SK-N-SH (cell line): ENCODE measurements at regions not wholly inside any gene's neighbourhood (a gene's known extent, or its start where the extent isn't known, plus 50 kb on each side); places are given as distances from the start of the nearest gene placed in this dataset.

Experiments used
- CTCF ChIA-PET: fragments of 300-600, 350-600 bp; formaldehyde crosslinking; extraction: SDS; loops from one replicate; lab custom pipeline; 2021; lab: Yijun Ruan, JAX
- POLR2A ChIA-PET: fragments of 350-600 bp; sonication (Branson Sonifier 250); formaldehyde crosslinking; extraction: SDS; loops from one replicate; lab custom pipeline; 2020; ENCODE audit warnings: antibody characterized with exemption, inconsistent platforms; lab: Yijun Ruan, JAX
- DNase-seq: peaks from one replicate; pipeline ENCODE4 v3.0.0; 2012
- H2AFZ ChIP-seq: fragments of 200-600 bp; sonication (generic); 2 replicates; pipeline ENCODE4 v1.8.1; 2016; ENCODE audit warnings: antibody characterized with exemption, mild to moderate bottlenecking, low read depth
- H3F3A ChIP-seq: fragments of 200-600 bp; sonication (generic); replicated peaks from 2 replicates; pipeline ENCODE3; 2016; ENCODE audit warnings: antibody characterized with exemption, mild to moderate bottlenecking; ENCODE audit not compliant: insufficient read depth
- H3K27ac ChIP-seq, 2 experiments: fragments of 200-500 bp in 1 of 2; fragments of 200-600 bp in 1 of 2; sonication (Bioruptor generic) in 1 of 2; sonication (generic), shearing (Covaris generic) in 1 of 2; 2 replicates each; pipeline versions ENCODE4 v1.5.1 to v1.6.1; 2014 to 2016; ENCODE audit warnings: low read depth in 2 of 2, inconsistent platforms in 1 of 2, low read length in 1 of 2, mild to moderate bottlenecking in 1 of 2, mixed read lengths in 1 of 2
- H3K27me3 ChIP-seq: fragments of 200-600 bp; sonication (generic), shearing (Covaris generic); 2 replicates; pipeline ENCODE4 v1.6.1; 2016; ENCODE audit warnings: mixed run types; ENCODE audit not compliant: insufficient read depth
- H3K36me3 ChIP-seq, 2 experiments: fragments of 200-500 bp in 1 of 2; fragments of 200-600 bp in 1 of 2; sonication (Bioruptor generic) in 1 of 2; sonication (generic) in 1 of 2; replicated peaks in 1 of 2; 2 replicates each; pipeline versions ENCODE3 to v1.5.1; 2014 to 2016; ENCODE audit warnings: low read length in 1 of 2, mild to moderate bottlenecking in 1 of 2; ENCODE audit not compliant: insufficient read depth in 2 of 2, control insufficient read depth in 1 of 2
- H3K4me1 ChIP-seq, 2 experiments: fragments of 200-500 bp in 1 of 2; fragments of 200-600 bp in 1 of 2; sonication (Bioruptor generic) in 1 of 2; sonication (generic), shearing (Covaris generic) in 1 of 2; 2 replicates each; pipeline versions ENCODE4 v1.5.1 to v1.6.1; 2014 to 2016; ENCODE audit warnings: low read depth in 1 of 2, low read length in 1 of 2, mixed run types in 1 of 2; ENCODE audit not compliant: insufficient read depth in 2 of 2, control insufficient read depth in 1 of 2
- H3K4me2 ChIP-seq: fragments of 200-600 bp; sonication (generic), shearing (Covaris generic); 2 replicates; pipeline ENCODE4 v1.6.1; 2017; ENCODE audit warnings: mixed run types
- H3K4me3 ChIP-seq, 2 experiments: fragments of 200-500 bp in 1 of 2; fragments of 200-600 bp in 1 of 2; sonication (Bioruptor generic) in 1 of 2; sonication (generic), shearing (Covaris generic) in 1 of 2; 2 replicates each; pipeline versions ENCODE4 v1.5.1 to v1.8.1; 2014 to 2016; ENCODE audit warnings: low read depth in 2 of 2, inconsistent platforms in 1 of 2, low read length in 1 of 2, mild to moderate bottlenecking in 1 of 2, mixed read lengths in 1 of 2, moderate library complexity in 1 of 2
- H3K79me2 ChIP-seq: fragments of 200-600 bp; sonication (generic); 2 replicates; pipeline ENCODE4 v1.8.1; 2017; ENCODE audit warnings: mild to moderate bottlenecking; ENCODE audit not compliant: insufficient read depth
- H3K9ac ChIP-seq: fragments of 200-600 bp; sonication (generic); 2 replicates; pipeline ENCODE4 v1.6.1; 2017; ENCODE audit warnings: mixed run types
- H3K9me2 ChIP-seq: fragments of 200-600 bp; sonication (generic); 2 replicates; pipeline ENCODE4 v1.6.1; 2017; ENCODE audit warnings: mixed run types
- H3K9me3 ChIP-seq: fragments of 200-600 bp; sonication (generic); 2 replicates; pipeline ENCODE4 v1.6.1; 2017; ENCODE audit warnings: mixed run types, mild to moderate bottlenecking, moderate library complexity
- H4K20me1 ChIP-seq: fragments of 200-600 bp; sonication (generic); 2 replicates; pipeline ENCODE4 v1.6.1; 2017; ENCODE audit warnings: mild to moderate bottlenecking, mixed run types; ENCODE audit not compliant: insufficient read depth
- ELF1 ChIP-seq: IDR thresholded peaks from 2 replicates; pipeline ENCODE4 v1.4.0; 2012
- EP300 ChIP-seq, 2 experiments: IDR thresholded peaks; 2 replicates each; pipeline versions ENCODE4 v1.4.0 to v1.6.1; 2012; ENCODE audit warnings: borderline replicate concordance in 1 of 2, low read depth in 1 of 2, low read length in 1 of 2
- GATA2 ChIP-seq: sonication (generic); formaldehyde crosslinking; IDR thresholded peaks from 2 replicates; pipeline ENCODE4 v1.5.0; 2020; ENCODE audit warnings: mild to moderate bottlenecking, missing genetic modification reagents
- JUND ChIP-seq: IDR thresholded peaks from 2 replicates; pipeline ENCODE4 v1.4.0; 2012
- MEF2A ChIP-seq: IDR thresholded peaks from 2 replicates; pipeline ENCODE4 v1.4.0; 2012; ENCODE audit warnings: low read depth, borderline replicate concordance
- NFIC ChIP-seq: IDR thresholded peaks from 2 replicates; pipeline ENCODE4 v1.4.0; 2012; ENCODE audit warnings: borderline replicate concordance
- POLR2AphosphoS5 ChIP-seq: IDR thresholded peaks from 2 replicates; pipeline ENCODE4 v1.6.1; 2012; ENCODE audit warnings: low read depth, low read length
- RAD21 ChIP-seq: IDR thresholded peaks from 2 replicates; pipeline ENCODE4 v1.6.1; 2012; ENCODE audit warnings: mild to moderate bottlenecking, low read length
- RCOR1 ChIP-seq: fragments of 150-350 bp; IDR thresholded peaks from 2 replicates; pipeline ENCODE4 v1.6.1; 2017; ENCODE audit warnings: antibody characterized with exemption, low read length
- RFX5 ChIP-seq: IDR thresholded peaks from 2 replicates; pipeline ENCODE4 v1.6.1; 2012; ENCODE audit warnings: mild to moderate bottlenecking, improper control_type of control experiment, low read length
- SMC3 ChIP-seq: IDR thresholded peaks from 2 replicates; pipeline ENCODE4 v1.6.1; 2012; ENCODE audit warnings: low read depth, low read length, improper control_type of control experiment
- TAF1 ChIP-seq: IDR thresholded peaks from 2 replicates; pipeline ENCODE4 v1.6.1; 2012; ENCODE audit warnings: low read depth, mild to moderate bottlenecking, low read length, moderate library complexity, borderline replicate concordance
- TCF12 ChIP-seq: IDR thresholded peaks from 2 replicates; pipeline ENCODE4 v1.4.0; 2012
- WGBS: methylation state at CpG from one replicate; pipeline ENCODE4 v1.1.6; 2017; ENCODE audit warnings: low lambda C conversion rate; 5-methylcytosine and 5-hydroxymethylcytosine counted together
- TF ChIP-seq, protein P1 (sequence below): IDR thresholded peaks from 2 replicates; pipeline ENCODE4 v1.6.1; 2012; ENCODE audit warnings: mild to moderate bottlenecking, low read depth, low read length, moderate library complexity
- TF ChIP-seq, protein P2 (sequence below): fragments of 200-600 bp; sonication (generic); IDR thresholded peaks from 2 replicates; pipeline ENCODE4 v1.6.1; 2017; ENCODE audit warnings: antibody characterized with exemption, mild to moderate bottlenecking, moderate library complexity

DNA sequence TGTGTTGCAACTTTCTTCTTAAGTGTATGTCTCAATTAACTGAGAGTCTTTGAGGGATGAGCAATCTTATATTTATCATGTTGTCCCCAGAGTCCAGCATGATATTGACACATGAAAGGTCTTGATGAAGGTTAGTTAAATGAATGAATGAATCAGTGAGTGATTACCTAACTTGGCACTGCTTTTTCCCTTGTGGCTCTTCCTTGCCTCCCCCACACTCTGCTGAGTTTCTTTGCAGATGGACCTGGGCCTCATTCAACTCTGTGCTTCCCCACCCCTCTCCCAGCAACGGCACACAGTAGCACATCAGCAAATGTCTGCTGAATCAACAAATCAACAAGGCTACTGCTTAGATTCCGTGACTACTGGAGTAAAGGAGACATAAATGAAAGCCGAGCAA, 235.1 kb upstream of the CXCL12 start:
- H3K4me2 ChIP-seq, result no peak overlapping the region
- no peak overlapping the region for H3K9ac ChIP-seq
- no peaks in the 10 kb centered on the region for H4K20me1 ChIP-seq
- H2AFZ ChIP-seq, result no peak overlapping the region
- H3K4me1 ChIP-seq, result no peaks in the 10 kb centered on the region
- H3K4me3 ChIP-seq, result no peak overlapping the region
- CTCF ChIA-PET, result no interaction called here
- no peaks in the 10 kb centered on the region for H3K9me2 ChIP-seq
- 0 out of 2 replicates have a peak, but pooled peaks cover 4% of the 10 kb centered on the region for H3K9me3 ChIP-seq
- TF ChIP-seq RFX5 (no peak), EP300 (IDR thresholded peaks at IDR 0.05; ENCODE audit: borderline replicate concordance in 1 of 2, low read depth in 1 of 2, low read length in 1 of 2) (no peak), POLR2AphosphoS5 (no peak), JUND (no peak), GATA2 (CRISPR knock-in tag) (no peak), NFIC (no peak), SMC3 (no peak), ELF1 (no peak), TAF1 (no peak), RCOR1 (no peak), MEF2A (no peak), TCF12 (no peak)
- TF ChIP-seq, protein P1, sequence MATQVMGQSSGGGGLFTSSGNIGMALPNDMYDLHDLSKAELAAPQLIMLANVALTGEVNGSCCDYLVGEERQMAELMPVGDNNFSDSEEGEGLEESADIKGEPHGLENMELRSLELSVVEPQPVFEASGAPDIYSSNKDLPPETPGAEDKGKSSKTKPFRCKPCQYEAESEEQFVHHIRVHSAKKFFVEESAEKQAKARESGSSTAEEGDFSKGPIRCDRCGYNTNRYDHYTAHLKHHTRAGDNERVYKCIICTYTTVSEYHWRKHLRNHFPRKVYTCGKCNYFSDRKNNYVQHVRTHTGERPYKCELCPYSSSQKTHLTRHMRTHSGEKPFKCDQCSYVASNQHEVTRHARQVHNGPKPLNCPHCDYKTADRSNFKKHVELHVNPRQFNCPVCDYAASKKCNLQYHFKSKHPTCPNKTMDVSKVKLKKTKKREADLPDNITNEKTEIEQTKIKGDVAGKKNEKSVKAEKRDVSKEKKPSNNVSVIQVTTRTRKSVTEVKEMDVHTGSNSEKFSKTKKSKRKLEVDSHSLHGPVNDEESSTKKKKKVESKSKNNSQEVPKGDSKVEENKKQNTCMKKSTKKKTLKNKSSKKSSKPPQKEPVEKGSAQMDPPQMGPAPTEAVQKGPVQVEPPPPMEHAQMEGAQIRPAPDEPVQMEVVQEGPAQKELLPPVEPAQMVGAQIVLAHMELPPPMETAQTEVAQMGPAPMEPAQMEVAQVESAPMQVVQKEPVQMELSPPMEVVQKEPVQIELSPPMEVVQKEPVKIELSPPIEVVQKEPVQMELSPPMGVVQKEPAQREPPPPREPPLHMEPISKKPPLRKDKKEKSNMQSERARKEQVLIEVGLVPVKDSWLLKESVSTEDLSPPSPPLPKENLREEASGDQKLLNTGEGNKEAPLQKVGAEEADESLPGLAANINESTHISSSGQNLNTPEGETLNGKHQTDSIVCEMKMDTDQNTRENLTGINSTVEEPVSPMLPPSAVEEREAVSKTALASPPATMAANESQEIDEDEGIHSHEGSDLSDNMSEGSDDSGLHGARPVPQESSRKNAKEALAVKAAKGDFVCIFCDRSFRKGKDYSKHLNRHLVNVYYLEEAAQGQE, result no peak
- peaks cover 12% of the 10 kb centered on the region; the same call in 1 of the 2 replicates for H3K27me3 ChIP-seq
- 2% methylated on average over 3 of the region's 3 CpGs for WGBS
- H3F3A ChIP-seq, result no peaks in the 10 kb centered on the region
- no peak for DNase-seq
- H3K36me3 ChIP-seq, result no peaks in the 10 kb centered on the region
- no peak overlapping the region for H3K27ac ChIP-seq
- no peaks in the 10 kb centered on the region for H3K79me2 ChIP-seq
- POLR2A ChIA-PET, result no interaction called here

DNA sequence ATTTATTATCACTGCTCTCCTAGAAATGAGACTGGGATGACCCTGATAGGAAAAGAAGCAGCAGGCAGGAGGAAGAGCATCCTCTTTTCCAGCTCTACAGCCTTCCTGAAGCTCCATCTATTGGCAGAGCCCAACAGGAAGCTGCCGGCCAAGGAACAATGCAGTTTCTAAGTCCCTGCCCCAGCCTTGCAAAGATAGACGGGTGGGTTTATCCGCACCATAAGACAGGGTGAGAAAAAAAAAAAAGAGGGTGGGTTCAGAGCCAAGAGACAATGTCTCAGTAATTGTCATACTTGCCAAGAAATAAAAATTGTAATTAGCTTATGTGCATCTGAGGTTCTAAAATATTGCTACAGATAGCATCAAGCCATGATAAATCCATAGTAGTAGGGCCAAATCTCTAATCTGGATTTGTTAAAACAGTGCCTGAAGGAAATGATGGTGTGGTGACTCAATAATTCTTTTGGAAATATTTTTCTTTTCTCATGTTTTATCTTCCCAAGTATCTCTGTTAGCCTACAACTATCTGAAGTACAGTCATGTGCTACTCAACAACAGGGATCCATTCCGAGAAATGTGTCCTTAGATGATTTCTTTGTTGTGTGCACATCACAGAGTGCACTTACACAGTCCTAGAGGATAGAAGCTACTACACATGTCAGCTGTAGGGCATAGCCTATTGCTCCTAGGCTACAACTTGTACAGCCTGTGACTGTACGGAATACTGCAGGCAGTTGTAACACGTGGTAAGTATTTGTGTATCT, 242.9 kb upstream of the CXCL12 start:
- peaks cover 22% of the 10 kb centered on the region for H3F3A ChIP-seq
- H3K4me3 ChIP-seq, result no peak overlapping the region
- CTCF ChIA-PET, result no interaction called here
- DNase-seq, result no peak
- H3K27ac ChIP-seq, result peak overlapping the region in 1 of 2 experiments; percentile 83; a peak in 2 of 4 replicates
- H4K20me1 ChIP-seq, result no peaks in the 10 kb centered on the region
- H3K4me1 ChIP-seq, result no peaks in the 10 kb centered on the region
- H2AFZ ChIP-seq, result peak overlapping the region; percentile 62; the same call in 1 of the 2 replicates
- H3K9me2 ChIP-seq, result no peaks in the 10 kb centered on the region
- WGBS, result 11% methylated on average over 6 of the region's 6 CpGs
- TF ChIP-seq POLR2AphosphoS5 (no peak), GATA2 (CRISPR knock-in tag) (no peak), RAD21 (no peak)
- TF ChIP-seq, protein P2, sequence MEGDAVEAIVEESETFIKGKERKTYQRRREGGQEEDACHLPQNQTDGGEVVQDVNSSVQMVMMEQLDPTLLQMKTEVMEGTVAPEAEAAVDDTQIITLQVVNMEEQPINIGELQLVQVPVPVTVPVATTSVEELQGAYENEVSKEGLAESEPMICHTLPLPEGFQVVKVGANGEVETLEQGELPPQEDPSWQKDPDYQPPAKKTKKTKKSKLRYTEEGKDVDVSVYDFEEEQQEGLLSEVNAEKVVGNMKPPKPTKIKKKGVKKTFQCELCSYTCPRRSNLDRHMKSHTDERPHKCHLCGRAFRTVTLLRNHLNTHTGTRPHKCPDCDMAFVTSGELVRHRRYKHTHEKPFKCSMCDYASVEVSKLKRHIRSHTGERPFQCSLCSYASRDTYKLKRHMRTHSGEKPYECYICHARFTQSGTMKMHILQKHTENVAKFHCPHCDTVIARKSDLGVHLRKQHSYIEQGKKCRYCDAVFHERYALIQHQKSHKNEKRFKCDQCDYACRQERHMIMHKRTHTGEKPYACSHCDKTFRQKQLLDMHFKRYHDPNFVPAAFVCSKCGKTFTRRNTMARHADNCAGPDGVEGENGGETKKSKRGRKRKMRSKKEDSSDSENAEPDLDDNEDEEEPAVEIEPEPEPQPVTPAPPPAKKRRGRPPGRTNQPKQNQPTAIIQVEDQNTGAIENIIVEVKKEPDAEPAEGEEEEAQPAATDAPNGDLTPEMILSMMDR, result peak; percentile 15
- no peaks in the 10 kb centered on the region for H3K79me2 ChIP-seq
- H3K4me2 ChIP-seq, result peak overlapping the region; percentile 38
- H3K36me3 ChIP-seq, result peaks cover 0 to 3% of the 10 kb centered on the region in 2 experiments
- H3K9ac ChIP-seq, result no peak overlapping the region
- H3K9me3 ChIP-seq, result no peaks in the 10 kb centered on the region
- POLR2A ChIA-PET, result no interaction called here
- no peaks in the 10 kb centered on the region for H3K27me3 ChIP-seq
